ENCODE measurements at regions not wholly inside any gene's neighbourhood (a gene's known extent, or its start where the extent isn't known, plus 50 kb on each side); places are given as distances from the start of the nearest gene placed in this dataset.

- TF ChIP-seq CTCF (IDR thresholded peaks at IDR 0.05; ENCODE audit: poor library complexity, severe bottlenecking) (no peak), EP300 (conservative IDR thresholded peaks at IDR 0.05; ENCODE audit: poor library complexity, severe bottlenecking) (no peak), EZH2 (IDR thresholded peaks at IDR 0.05; ENCODE audit: borderline replicate concordance, insufficient read depth, low read length, poor library complexity, severe bottlenecking) (no peak), POLR2AphosphoS5 (IDR thresholded peaks at IDR 0.05) (no peak), MXI1 (conservative IDR thresholded peaks at IDR 0.05; ENCODE audit: poor library complexity, severe bottlenecking) (no peak), RAD21 (conservative IDR thresholded peaks at IDR 0.05) (no peak)
These were observed 121.5 kb upstream of the ENPEP start for GRCh38 chr4:110354460-110354859.

Data from neural cell (in vitro differentiated cells).